ENCODE measurements at regions not wholly inside any gene's neighbourhood (a gene's known extent, or its start where the extent isn't known, plus 50 kb on each side); places are given as distances from the start of the nearest gene placed in this dataset.
A peak's percentile ranks its signal among the peaks of the same experiment; 100 is the strongest.
"Not testable (repeated sequence)": the region's sequence is repeated elsewhere in the genome, so short reads cannot be mapped to it uniquely, and the experiment has no call there.

DNA sequence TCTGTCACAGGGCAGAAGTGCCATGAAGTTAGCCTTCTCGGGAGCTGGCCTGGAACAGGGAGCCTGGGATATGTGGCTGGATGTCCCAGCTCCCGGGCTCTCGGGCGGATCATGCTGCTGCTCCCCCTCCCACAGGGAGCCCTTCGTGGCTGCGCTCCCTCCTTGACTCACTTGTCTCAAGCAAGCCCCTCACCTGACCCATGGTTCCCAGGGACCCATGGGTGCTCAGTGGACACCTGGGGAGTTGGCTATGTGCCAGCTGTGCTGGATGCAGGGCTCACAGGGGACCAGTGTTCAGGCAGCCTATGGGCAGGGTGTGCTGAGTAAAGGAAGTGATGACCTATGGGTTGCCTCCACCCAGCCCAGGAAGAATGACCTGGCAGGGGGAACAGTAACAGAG lies 213.1 kb upstream of the SGCG start:
- DNase-seq (ENCODE audit: low read depth in 2 of 2) = no peak

DNA sequence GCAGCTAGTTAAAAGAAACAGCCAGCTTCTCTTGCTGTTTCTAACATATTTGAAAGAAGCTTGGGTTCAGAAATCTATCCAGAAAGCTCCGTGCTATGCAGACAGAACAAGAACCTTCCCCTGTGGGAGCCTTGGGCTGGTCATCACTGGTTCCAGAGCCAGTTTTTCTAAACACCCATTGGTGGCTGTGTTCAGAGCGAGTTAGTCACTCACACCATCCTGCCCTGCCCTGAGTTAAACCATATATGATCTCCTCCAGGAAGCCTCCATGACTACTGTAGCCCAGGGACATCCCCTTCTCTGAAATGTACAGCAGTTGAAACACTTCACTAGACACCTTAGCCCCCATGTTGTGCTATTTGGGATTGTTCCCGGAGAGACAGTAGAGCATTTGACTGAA lies 200.8 kb upstream of the SGCG start:
- DNase-seq (ENCODE audit: low read depth in 2 of 2) = no peak

DNA sequence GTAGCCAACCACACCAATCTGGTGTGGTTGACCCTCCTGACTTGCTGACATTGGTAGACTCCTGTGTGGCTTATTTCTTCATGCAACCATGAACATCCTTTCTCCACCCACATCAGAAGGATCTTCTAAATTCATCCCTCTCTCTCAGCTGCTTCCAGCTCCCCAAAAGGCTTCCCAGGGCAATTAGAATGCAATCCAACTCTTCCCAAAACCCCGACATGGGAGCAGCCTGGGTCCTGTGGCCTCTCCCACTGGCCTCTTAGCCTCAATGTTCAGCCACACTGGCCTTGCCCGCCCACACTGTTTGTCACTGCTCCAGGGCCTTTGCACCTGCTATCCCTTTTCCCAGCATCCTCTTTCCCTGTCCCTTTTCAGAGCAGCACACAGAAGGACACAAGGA lies 199.8 kb upstream of the SGCG start:
- DNase-seq (ENCODE audit: low read depth in 2 of 2) = no peak

DNA sequence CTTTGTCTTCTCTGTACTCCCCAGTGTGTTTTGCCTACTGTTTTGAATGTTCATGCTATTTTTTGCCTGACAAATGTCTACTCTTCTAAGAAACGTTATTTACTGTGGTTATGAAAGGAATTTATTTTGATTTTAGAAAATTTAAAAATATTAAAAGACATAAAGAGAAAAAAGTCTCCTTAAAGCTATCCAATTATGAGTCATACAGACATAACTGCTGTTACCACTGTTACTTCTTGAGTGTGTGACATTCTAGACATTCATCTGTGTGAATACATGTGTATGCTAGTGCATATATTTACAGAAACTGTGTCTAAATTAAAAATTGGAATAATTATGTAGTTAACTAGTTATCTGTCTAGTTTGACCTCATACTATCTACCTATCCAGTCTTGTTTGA lies 187.6 kb upstream of the SGCG start:
- no peak for DNase-seq (ENCODE audit: low read depth in 2 of 2)

DNA sequence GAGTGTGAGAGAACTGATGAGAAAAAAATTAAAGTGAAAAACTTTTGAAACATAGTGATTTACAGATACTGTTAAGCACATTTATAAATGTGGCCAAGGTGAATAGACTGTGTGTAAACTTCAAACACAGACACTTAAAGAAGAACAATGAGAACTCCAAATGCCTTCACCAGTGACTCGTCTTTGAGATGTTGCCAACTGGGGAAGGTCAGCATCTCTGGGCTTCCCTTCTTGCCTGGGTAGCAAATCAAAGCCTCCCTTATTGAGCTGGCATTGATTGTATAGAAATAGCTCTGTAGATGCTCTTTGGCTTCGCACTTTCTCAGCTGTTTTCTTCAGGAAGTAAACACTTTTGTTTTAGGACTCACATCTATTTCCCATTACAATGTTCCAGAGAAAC lies 177.3 kb upstream of the SGCG start:
- DNase-seq (ENCODE audit: low read depth in 2 of 2) = no peak

DNA sequence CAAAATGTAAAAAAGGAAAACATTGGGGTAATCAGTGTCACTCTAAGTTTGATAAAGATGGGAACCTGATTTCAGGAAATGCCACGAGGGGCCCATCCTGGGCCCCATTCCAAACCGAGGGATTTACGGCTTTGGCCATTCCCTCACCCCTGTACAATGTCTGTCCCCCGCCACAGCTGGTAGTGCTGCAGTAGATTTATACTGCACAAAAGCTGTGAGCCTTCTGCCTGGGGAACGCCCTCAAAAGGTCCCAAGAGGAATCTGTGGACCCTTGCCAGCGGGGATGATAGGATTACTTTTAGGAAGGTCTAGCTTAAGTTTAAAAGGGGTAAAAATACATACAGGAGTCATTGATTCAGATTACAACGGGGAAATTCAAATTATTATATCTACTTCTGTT lies 173.4 kb upstream of the SGCG start:
- DNase-seq (ENCODE audit: low read depth in 2 of 2) = no peak

DNA sequence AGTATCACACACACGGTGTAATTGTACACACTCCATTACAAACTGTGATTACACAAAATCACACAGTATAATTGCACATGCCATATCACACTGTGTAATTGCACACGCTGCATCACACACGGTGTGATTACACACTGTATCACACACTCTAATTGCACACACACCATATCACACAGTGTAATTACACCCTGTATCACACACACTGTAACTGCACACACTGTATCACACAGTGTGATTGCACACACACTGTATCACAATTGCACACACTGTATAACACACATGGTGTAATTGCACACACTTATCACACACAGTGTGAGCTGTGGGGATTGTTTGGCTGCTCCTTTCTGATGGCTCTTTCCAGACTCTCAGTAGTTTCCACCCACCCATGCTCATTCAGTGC lies 162.6 kb upstream of the SGCG start:
- no peak for DNase-seq (ENCODE audit: low read depth in 2 of 2)

DNA sequence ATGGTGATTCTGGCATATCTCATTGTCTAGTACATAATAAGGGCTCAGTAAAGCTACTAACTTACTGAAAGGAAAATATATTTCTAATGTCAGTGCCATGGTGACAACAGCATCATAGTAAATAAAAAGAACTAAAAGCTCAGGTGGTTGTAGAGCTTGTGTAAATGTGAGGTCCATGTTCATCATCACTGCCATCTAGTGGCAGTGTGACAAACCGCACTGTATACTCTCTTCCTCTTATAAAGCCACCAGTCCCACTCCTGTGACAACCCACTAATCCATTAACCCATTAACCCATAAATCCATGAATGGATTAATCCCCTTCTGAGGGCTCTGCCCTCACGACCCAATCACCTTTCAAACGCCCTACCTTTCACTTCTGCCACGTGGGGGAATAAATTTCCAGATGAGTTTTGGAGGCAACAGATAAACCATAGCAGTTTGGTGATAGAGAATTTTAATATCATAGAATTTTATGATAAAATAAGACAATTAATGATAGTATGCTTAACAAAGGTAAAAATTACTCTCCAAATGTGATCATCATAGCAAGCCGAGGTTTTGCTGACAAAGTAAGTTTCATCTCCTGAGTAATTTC lies 160.4 kb upstream of the SGCG start:
- peak in 1 of 2 donors; percentile 1 for DNase-seq (ENCODE audit: low read depth in 2 of 2)

DNA sequence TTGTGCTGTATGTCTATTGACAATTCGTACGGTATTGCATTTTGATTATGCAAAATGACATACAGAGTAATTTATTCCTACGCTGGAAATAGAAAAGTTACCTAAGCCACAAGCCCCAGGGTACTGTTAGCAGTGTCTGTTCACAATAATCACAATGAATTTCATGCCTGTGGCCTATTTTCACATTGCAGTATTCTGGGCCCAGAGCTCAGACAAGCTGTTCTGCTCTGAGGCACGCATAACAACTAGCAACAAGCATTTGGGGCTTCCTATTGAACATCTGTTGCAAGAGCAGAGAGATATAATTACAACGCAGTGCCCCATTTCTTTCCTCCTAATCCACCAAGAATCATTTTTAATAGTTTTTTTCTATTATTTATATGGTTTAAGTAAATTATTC lies 158.9 kb upstream of the SGCG start:
- DNase-seq (ENCODE audit: low read depth in 2 of 2) = no peak

DNA sequence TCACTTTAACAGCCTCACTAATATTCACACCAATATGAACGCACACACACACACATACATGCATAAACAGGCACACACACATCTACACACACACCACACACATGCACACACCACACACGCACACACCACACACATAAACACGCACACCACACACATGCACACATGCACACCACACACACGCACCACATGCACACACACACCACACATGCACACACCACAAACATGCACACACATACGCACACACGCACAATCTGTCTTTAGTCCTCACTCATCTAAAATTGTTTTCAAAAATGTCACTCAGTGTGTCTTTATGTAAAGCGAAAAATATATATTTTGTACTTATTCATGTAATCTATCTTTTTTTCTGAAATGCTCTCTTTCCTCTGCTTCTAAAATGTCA lies 158.1 kb upstream of the SGCG start:
- DNase-seq (ENCODE audit: low read depth in 2 of 2) = no peak

DNA sequence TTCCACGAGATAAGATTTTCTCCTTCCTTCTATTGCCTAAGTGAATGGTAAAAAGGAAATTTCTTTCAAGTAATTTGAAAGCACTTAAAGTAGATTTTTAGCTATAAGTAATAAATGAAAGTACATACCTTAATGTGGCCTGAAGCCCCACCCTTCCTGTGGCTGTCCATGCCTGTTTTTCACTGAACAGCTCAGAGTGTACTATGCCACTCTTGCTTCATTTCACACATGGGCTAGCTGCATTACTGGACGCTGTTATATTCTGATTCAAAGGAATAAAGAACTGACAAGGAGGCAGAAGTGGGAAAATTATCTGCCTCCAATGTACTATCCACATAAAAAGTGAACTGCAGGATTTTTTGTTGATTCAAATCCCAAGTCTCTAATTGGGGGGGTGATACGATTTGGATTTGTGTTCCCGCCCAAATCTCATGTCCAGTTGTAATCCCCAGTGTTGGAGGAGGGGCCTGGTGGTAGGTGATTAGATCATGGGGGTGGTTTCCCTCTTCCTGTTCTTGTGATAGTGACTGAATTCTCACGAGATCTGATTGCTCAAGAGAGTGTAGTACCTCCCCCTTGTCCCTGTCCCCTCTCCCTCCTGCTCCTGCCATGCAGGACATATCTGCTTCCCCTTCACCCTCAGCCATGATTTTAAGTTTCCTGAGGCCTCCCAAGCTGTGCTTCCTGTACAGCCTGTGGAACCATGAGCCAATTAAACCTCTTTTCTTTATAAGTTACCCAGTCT lies 154.7 kb upstream of the SGCG start:
- no peak for DNase-seq (ENCODE audit: low read depth in 2 of 2)

DNA sequence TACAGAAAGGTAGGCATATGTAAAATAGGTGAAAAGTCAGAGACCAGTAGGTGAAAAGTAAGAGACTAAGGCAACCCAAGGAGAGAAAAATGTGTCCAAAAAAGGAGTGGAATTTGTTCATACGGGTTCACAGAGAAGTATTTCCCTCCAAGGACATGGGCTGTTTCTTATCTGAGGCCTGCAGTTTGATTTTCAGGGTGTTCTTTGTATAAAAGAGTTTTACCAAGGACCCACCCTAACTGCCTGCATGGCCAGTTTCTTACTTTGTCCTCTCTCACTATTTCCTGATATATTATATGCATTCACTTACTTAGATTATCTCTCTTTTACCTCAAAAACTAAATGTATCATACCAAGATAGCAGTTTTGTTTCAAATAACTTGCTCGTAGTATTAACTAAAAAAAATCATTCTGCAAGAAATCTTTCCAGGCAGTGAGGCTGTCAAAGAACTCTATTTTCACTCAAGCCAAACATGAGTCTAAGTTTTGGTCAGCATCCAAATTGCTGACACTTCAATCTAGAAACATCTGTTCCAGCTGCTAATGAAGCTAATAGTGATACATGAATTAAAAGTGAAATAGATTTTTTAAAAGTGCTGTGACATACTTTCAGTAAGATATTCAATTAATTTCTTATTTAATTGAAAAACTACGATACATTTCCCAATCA lies 141.4 kb upstream of the SGCG start:
- DNase-seq (ENCODE audit: low read depth in 2 of 2) = no peak

DNA sequence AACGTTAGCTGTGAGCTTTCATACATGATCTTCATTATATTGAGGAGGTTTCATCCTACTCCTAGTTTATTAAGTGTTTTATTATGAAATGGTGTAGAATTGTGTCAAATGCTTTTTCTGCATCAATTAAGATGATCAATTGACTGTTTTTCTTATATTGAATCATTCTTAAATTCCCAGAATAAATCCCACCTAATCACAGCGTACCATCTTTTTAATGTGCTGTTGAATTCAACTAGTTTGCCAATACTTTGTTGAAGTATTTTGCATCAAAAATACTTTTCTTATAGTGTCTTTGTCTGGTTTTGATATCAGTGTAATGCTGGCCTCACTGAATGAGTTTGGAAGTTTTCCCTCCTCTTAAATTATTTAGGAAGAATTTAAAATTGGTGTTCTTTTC lies 138.6 kb upstream of the SGCG start:
- DNase-seq (ENCODE audit: low read depth in 2 of 2) = no peak

DNA sequence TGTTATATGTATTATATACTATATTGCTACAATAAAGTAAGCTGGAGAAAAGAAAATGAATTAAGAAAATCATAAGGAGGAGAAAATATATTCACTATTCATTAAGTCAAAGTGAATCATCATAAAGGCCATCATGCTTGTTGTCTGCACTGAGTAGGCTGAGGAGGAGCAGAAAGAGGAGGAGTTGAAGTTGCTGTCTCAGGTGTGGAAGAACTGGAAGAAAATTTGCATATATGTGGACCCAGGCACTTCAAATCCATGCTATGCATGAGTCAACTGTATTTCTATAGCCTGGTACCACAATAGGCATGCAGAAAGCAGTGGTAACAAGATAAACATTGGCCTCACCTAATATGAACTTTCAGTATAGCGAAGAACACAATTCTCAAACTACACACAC lies 135.9 kb upstream of the SGCG start:
- DNase-seq (ENCODE audit: low read depth in 2 of 2) = no peak

DNA sequence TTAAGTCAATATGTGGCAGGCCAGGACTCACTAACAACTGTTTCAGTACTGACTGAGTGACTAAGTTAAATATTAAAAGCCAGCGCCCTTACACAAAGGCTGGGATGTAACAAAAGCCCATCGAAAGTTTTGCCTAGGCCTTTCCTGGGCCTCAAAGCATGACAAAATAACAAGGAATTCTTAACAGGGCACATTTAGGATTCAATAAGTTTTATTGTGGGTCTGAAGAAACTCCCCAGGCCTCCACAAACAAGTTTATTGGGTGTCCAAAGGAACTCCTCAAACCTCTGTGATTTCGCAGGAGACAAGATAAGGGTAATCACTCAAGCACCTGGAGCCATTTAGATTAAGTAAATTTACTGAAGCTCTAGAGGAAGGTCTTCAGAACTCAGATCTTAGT lies 130.7 kb upstream of the SGCG start:
- DNase-seq (ENCODE audit: low read depth in 2 of 2) = no peak

DNA sequence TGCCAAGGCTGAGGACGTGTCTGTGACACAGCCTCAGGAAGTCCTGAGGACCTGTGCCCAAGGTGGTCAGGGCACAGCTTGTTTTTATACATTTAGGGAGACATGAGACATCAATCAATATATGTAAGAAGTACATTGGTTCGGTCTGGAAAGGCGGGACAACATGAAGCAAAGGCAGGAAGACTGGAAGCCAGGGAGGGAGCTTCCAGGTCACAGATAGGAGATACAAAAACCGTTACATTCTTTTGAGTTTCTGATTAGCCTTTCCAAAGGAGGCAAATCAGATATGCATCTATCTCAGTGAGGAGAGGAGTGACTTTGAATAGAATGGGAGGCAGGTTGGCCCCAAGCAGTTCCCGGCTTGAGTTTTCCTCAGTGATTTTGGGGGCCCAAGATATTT lies 127.1 kb upstream of the SGCG start:
- DNase-seq (ENCODE audit: low read depth in 2 of 2) = not testable (repeated sequence)

DNA sequence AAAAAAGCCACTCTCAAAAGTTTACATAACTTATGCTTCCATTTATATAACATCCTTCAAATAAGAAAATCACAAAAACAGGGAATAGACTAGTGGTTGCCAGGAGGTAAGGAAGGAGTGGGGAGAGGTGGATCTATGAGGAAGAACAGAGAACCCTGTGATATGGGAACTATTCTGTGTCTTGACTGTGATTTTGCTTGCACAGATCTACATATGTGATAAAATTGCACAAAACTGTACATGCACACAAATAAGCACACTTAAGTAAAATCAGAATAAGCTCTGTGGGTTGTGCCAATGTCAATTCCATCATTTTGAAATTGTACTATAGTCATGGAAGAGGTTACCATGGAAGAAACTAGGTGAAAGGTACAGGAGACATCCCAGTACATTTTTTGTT lies 121.6 kb upstream of the SGCG start:
- no peak for DNase-seq (ENCODE audit: low read depth in 2 of 2)

DNA sequence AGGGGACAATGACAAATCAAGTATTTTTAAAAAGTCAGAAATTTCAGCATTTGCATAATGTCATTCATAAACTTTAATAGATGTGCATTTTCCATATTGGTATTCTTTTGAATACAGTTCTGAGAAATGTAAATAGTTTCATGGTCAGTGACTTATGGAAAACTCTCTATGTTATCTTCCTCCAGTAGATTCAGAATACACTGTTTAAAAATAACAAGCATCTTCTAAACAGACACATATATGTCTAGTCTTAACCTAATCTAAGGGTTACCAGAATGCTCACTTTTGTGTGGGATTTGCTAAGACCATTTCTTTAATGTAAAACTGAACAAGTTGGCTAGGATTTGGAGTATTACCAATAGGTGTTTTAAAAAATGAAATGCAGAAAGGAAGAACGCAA lies 119.8 kb upstream of the SGCG start:
- DNase-seq (ENCODE audit: low read depth in 2 of 2) = no peak

DNA sequence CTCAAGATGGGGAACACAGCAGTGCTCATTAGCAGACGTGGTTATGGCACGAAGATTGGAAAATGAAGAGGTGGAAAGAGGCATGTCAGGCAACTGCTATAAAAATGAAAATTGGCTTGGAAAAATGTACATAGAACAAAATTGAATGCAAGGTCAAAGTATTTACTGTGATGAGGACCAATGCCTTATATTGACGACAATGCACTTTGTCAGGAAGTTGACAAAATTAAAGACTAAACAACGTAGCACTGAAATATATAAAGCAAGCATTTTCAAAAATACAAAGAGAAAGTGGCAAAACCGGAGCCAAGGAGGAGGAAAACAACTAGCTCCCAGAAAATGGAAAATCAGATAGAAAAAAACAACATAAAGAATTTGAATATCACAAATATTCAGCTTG lies 113.7 kb upstream of the SGCG start:
- no peak for DNase-seq (ENCODE audit: low read depth in 2 of 2)

DNA sequence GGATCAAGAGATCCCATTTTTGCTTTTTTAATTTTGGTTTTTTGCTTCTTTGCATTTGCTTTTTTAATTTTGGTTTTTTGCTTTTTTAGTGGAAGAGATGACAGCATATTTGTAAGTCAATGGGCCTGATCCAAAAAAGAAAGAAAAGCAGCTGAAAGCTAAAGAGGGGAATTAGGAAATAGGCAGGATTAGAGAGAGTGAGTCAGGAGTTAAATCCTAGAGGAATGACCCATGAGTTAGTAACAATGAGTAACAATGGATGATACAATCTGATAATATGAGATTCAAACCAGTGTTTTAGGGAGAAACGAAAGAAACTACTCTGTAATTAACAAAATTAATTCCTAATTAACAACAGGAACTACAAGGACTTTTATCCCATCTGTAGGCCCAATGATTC lies 111.2 kb upstream of the SGCG start:
- no peak for DNase-seq (ENCODE audit: low read depth in 2 of 2)

DNA sequence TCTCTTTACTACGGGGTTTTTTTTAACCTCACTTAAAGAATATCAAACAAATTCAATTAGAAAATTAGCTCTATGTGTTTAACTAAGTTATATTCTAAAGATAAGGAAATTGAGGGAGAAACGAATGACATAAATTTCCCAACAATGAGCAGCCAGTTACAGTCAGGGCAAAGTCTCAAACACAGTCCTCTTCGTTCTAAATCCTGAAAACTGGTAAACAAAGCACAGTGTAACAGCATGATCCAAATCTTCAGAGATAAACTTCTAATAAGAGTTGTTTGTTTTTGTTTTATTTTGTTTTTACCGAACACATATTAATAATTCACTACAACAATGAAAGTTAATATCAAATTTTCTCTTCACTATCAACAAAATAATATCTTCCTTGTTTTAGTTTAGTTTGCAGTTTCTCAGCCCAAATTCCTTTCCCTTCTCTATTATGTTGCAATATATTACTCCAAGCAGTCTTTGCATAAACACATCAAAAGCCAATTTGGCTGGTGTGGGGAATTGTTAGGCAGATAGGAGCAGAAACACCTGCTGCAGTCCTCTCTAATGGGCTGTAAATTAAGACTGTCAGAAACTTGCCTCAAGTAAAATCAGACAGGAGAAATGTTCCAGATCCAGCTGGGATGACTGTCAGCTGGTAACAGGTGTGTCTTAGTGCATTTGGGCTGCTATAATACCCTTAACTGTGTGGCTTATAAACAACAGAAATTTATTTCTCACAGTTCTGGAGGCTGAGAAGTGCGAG lies 106.5 kb upstream of the SGCG start:
- DNase-seq (ENCODE audit: low read depth in 2 of 2) = no peak

DNA sequence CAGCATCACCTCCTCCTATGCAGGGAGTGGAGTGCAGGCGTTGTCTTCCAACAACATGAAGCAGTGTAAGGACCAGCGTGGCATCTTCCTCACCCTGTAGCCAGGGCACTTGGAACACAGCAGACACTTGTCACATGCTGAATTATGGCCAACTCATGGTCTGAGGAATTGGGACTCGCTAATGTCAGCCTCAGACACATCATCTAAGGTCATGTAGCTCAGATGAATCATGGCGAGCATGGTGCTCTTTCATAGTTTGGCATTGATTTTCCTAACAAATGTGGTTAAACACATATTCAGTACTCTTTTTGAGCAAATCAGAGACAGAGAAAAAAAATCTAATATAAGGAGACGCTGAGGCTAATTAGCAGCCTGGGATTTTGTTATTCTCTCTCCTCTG lies 99.6 kb upstream of the SGCG start:
- no peak for DNase-seq (ENCODE audit: low read depth in 2 of 2)

DNA sequence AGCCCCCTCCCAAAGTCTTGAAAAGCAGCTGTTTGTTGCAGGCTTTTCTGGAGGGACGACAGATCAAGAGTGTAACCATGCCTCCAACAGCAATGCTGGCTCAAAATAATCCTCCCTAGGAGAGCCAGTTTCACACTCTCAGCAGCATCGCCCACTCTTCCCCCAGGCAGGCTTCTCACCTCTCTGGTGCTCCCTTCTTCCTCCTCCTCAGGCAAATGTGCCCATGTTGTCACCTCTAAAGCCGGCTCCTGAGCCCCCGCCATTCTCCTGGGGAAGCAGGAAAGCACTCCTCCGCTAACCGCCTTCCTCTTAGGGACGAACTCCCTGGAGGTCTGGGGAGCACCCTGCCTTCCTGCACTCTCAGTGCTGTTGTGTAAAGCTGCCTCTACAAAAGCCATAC lies 98.9 kb upstream of the SGCG start:
- no peak for DNase-seq (ENCODE audit: low read depth in 2 of 2)
